Left ventricle myocardium inferior (tissue), 1 donor: ENCODE measurements at regions not wholly inside any gene's neighbourhood (a gene's known extent, or its start where the extent isn't known, plus 50 kb on each side); places are given as distances from the start of the nearest gene placed in this dataset.

Source experiments
- DNase-seq: peaks from one replicate; pipeline ENCODE4 v3.0.0-alpha.2; 2020
- H3K27ac ChIP-seq: fragments of 200-600 bp; replicated peaks from 2 replicates; pipeline ENCODE4 v1.8.0; 2021
- H3K27me3 ChIP-seq: fragments of 200-600 bp; 2 replicates; pipeline ENCODE4 v1.8.0; 2021; ENCODE audit warnings: low read depth
- H3K36me3 ChIP-seq: fragments of 200-600 bp; 2 replicates; pipeline ENCODE4 v1.8.0; 2021
- H3K4me1 ChIP-seq: fragments of 200-600 bp; 2 replicates; pipeline ENCODE4 v1.8.0; 2021
- H3K4me3 ChIP-seq: fragments of 200-600 bp; 2 replicates; pipeline ENCODE4 v1.8.0; 2021; ENCODE audit warnings: mild to moderate bottlenecking, moderate library complexity
- H3K9me3 ChIP-seq: fragments of 200-600 bp; replicated peaks from 2 replicates; pipeline ENCODE4 v1.8.0; 2021
- CTCF ChIP-seq: fragments of 200-600 bp; IDR thresholded peaks from 2 replicates; pipeline ENCODE4 v1.8.0; 2021; ENCODE audit warnings: antibody characterized with exemption, mild to moderate bottlenecking, borderline replicate concordance
- intact Hi-C: fragments of 100-400 bp; cut with micrococcal nuclease; formaldehyde crosslinking; loops from one replicate; pipeline ENCODE4 v1.11.0; 2022
- donor health status: DM: no; HTN: yes; CAD: no; lungs with severe emphysema.

DNA sequence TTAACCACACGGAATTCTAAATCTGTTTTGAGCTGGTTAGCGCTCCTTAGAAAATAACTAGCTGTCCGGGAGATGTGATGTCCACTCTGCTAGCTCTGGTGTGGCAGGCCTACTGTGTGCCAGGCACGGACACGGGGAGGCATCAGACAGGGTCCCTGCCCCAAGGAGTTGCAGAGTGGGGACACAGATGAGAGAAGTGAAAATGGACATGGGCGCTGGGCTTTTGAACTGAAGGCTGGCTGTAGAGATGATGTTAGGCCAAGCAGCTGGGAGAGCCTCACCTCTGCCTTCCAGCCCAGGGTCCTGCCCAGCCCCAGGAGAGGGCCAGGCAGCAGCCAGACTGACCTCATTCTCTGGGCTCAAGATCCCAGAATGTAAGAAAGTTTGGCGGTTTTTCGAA lies 368.6 kb downstream of the CTTN start:
- Histone ChIP-seq H3K27me3 (peaks cover 27% of the 10 kb centered on the region), H3K4me3 (no peak overlapping the region), H3K9me3 (peaks cover 4% of the 10 kb centered on the region), H3K27ac (no peak overlapping the region), H3K36me3 (no peaks in the 10 kb centered on the region), H3K4me1 (no peaks in the 10 kb centered on the region)
- no peak for DNase-seq
- TF ChIP-seq CTCF, result no peak
- intact Hi-C loops, result no loop called here

DNA sequence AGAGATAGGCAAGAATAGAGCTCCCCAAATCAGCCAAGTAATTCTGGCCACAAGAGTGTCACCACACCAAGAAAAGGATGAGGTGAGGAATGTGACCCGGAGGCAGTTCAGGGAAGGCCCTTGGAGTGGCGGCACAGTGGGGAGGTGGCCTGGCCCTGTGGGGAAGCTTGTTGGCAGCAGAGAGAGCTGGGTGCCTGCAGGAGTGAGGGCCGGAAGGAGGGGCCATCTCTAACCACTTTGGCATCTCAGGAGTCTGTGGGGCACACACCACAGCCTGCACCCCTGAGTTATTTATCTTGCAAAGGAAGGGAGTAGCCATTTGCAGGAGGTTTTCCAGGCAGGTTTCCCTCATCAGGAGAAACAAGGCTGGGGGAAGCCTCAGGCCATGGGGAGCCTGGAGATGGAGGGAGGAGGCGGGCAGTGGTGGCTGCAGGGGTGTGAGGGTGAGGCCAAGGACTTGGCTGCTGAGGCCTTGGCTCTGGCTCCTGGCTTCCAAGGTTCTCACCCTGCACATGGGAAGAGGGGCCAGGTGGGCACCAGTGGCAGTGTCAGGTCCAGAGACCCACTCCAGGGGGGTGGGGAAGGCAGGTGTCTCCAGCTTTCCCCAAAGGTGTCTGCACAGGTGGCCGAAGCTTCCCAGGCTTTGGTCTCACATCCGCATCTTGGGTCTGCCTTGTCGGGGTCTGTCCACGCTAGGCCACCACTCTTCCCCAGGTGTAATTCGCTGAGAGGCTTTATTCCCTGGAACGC lies 370.2 kb downstream of the CTTN start:
- intact Hi-C loops, result no loop called here
- peaks cover 26% of the 10 kb centered on the region for H3K27me3 ChIP-seq
- no peaks in the 10 kb centered on the region for H3K36me3 ChIP-seq
- no peaks in the 10 kb centered on the region for H3K4me1 ChIP-seq
- no peak overlapping the region for H3K4me3 ChIP-seq
- no peak for DNase-seq
- H3K27ac ChIP-seq, result no peak overlapping the region
- H3K9me3 ChIP-seq, result peaks cover 10% of the 10 kb centered on the region
- no peak for TF ChIP-seq CTCF

DNA sequence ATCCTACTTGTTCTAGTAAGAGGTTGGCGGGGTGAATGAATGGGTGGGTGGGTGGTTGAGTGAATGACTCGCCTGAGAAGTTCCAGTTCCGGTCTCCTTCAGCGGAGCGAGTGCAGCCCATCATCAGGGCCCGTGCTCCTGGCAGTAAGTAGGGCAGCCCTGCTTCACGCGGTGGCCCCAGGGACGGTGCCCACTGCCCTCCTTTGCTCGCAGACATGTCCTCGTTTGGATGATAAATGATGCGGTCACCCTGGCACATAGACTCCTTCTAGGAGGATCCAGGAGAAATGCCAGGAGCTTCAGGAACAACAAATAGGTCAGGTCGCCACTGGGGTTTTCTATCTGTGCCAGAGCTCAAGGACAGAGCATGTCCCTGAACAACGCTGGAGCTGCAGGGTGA lies 370.8 kb downstream of the CTTN start:
- Histone ChIP-seq H3K27me3 (peaks cover 26% of the 10 kb centered on the region), H3K36me3 (no peaks in the 10 kb centered on the region), H3K4me1 (no peaks in the 10 kb centered on the region), H3K4me3 (no peak overlapping the region), H3K27ac (no peak overlapping the region), H3K9me3 (peaks cover 16% of the 10 kb centered on the region)
- no peak for DNase-seq
- no peak for TF ChIP-seq CTCF
- intact Hi-C loops, result no loop called here

DNA sequence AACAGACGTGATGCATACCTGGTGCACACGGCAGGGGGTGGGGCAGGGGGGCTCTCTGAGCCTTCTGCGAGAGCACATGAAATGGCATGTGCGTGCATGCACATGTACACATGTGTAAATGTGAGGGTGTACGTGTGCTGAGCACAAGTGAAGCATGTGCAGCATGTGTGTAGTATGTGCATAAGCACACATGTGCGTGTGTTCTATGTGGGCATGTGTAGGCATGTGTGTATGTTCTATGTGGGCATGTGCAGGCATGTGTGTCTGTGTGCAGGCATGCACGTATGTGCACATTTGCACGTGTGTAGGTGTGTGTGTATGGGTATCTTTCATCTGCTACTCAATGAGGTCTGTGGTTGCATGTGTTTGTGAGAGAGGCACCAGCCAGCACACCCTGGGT lies 371.2 kb downstream of the CTTN start:
- Histone ChIP-seq H3K9me3 (peaks cover 18% of the 10 kb centered on the region), H3K4me3 (no peak overlapping the region), H3K27ac (no peak overlapping the region), H3K36me3 (no peaks in the 10 kb centered on the region), H3K4me1 (no peaks in the 10 kb centered on the region), H3K27me3 (peaks cover 26% of the 10 kb centered on the region)
- TF ChIP-seq CTCF, result no peak
- no peak for DNase-seq
- intact Hi-C loops, result no loop called here

DNA sequence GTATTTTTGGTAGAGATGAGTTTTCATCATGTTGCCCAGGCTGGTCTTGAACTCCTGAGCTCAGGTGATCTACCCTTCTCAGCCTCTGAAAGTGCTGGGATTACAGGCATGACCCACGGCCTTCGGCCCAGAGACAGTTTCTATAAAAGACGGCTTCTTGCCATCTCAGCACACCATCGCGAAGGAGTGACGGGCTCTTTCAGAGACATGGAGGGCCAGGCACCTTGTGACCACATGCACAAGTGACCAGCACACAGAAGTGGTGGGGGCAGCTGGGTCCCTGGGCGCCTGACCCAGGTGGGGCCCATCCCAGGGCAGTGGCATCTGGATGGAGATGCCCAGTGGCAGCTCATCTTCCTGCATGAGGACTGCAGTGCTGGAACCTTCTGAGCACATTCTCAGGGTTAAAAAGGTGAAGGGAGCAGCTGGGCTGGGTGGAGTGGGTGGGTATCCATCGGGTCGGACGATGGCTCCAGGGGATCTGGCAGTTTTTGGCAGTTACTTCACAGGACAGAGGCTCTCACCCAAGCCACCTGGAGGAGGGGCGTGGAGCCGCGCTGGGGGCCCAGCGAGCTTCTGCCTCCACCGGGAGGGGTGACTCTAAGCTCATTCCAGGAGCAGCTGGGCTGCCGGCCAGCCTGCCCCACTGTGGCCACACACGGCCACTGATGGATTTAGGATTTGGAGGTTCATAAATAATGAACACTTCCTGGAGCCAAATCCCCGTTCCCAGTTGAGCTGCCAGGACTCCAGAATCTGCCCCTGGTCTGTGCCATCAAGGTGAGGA lies 373.0 kb downstream of the CTTN start:
- no peak for TF ChIP-seq CTCF
- intact Hi-C loops, result no loop called here
- peaks cover 15% of the 10 kb centered on the region for H3K9me3 ChIP-seq
- no peaks in the 10 kb centered on the region for H3K4me1 ChIP-seq
- no peak overlapping the region for H3K4me3 ChIP-seq
- peaks cover 26% of the 10 kb centered on the region for H3K27me3 ChIP-seq
- no peak for DNase-seq
- no peaks in the 10 kb centered on the region for H3K36me3 ChIP-seq
- no peak overlapping the region for H3K27ac ChIP-seq
